A172 (cell line): ENCODE measurements at regions not wholly inside any gene's neighbourhood (a gene's known extent, or its start where the extent isn't known, plus 50 kb on each side); places are given as distances from the start of the nearest gene placed in this dataset.

Experiments
- DNase-seq: peaks from one replicate; pipeline ENCODE4 v3.0.0-alpha.2; 2015; ENCODE audit warnings: low spot score

GRCh38 chr1:227450489-227450888 lies 112.9 kb upstream of the ZNF678 start:
- DNase-seq = no peak

GRCh38 chr1:227449741-227450441 lies 113.5 kb upstream of the ZNF678 start:
- no peak for DNase-seq

DNA sequence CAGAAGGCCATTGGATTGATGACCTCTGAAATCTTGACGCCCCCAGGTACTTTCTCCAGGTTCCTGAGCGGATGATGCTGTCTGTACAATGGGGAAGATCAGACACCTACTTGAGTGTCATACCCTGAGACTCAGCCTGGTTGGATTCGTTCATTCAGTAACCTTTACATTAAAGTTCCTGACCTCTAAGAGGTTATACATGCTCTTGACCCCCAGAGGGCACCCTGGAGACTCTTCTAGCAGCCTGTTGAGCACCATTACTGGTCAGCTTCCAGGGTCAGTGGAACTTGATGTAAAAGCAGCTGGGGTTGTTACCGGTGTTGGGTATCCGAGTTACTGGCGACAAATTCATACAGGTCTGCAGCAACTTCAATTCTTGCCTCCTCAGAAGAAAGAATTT lies 114.3 kb upstream of the ZNF678 start:
- peak; percentile 36 for DNase-seq

DNA sequence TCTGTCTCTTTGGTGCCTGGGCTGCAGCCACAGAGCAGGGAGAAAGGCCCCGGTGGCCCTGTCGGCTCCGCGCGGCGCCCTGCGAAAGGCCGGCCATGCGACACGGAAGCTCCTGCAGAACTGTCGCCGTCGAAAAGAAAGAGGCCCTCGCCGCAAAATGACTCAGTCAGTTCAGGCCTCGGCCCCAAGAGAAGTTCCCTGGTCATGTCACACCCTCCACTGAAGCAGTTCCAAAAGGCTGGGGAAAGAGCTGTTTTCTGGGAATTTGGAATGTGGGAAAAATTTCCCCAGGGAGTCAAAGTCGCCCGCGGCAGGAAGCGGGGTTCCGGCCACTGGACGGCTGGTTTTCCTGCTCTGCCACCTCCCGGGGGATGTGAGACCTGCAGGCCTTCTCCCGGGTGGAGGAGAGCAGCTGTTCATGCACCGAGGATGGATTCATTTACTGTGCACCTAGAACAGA lies 115.8 kb upstream of the ZNF678 start:
- DNase-seq = no peak

GRCh38 chr1:227445746-227446145 lies 117.6 kb upstream of the ZNF678 start:
- no peak for DNase-seq

GRCh38 chr1:227445092-227445674 lies 118.2 kb upstream of the ZNF678 start:
- no peak for DNase-seq

GRCh38 chr1:227440182-227440581 lies 121.9 kb upstream of the CDC42BPA start:
- no peak for DNase-seq

DNA sequence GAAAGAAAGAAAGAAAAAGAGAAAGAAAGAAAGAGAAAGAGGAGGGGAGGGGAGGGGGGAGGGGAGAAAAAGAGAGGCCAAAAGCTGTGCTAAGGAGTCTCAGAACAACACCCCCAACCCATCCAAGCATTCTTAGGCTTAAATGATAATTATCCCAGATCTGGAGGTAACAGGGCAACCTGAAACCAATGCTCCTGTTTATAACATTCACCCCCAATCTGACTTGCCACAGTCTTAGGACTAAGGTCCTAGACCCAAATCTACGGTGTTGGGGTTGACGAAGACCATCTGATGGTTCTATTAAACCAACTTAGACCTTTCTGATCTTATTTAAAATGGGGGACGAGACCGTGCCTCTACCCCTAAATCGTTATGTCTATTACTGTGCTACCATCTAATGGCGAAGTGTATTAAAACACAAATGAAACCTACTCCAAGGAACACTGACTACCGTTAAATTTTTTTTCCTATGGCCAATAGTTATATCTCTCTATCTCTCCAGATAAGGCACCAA lies 119.3 kb upstream of the CDC42BPA start:
- peak; percentile 71 for DNase-seq

DNA sequence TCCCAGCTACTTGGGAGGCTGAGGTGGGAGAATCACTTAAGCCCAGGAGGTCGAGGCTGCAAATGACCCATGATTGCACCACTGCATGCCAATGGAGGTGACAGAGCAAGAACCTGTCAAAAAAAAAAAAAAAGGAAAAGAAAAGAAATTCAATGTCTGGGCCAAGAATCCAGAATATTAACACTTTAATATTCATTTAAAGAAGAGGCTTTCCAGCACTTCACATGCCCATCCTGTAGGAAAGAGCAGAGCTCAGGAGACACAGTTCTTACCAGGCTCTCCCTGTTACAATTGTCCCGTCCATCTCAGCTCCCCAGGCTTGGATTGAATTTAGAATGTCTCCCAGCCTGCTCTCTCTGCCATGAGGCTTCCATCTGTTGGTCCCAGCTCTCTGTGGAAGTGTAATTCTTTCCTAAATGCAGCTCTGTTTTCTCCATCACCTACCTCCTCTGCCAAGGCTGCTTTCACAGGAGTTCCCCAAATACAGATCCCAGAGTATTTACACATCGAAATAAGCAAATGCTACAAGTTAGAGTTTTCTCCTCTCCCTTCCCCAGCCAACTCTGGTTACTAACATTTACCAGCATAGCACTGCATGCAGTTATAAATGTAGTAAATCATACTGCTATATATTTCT lies 116.6 kb upstream of the CDC42BPA start:
- DNase-seq = no peak

DNA sequence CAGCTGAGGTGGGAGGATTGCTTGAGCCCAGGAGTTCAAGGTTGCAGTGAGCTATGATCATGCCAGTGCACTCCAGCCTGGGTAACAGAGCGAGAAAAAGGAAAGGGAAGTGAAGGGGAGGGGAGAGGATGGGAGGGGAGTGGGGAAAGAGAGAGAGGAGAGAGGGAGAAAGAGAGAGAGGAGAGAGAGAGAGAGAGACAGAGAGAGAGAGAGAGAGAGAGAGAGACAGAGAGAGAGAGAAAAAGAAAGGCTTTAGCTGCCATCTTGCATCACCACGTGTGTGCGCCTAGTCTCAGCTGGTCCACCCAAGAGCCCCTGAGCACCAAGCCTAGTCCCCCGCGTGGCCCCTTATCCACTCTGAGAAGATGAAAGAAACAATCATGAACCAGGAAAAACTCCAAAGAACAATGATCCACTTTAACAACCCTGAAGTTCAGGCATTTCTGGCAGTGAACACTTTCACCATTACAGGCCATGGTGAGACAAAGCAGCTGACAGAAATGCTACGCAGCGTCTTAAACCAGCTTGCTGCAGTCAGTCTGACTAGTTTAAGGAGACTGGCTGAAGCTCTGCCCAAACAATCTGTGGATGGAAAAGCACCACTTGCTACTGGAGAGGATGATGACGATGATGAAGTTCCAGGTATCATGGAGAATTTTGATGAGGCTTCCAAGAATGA lies 115.5 kb upstream of the CDC42BPA start:
- DNase-seq = no peak

GRCh38 chr1:227432981-227433380 lies 114.7 kb upstream of the CDC42BPA start:
- DNase-seq = no peak

- no peak for DNase-seq
Observed at GRCh38 chr1:227432181-227432535, 113.9 kb upstream of the CDC42BPA start.

DNA sequence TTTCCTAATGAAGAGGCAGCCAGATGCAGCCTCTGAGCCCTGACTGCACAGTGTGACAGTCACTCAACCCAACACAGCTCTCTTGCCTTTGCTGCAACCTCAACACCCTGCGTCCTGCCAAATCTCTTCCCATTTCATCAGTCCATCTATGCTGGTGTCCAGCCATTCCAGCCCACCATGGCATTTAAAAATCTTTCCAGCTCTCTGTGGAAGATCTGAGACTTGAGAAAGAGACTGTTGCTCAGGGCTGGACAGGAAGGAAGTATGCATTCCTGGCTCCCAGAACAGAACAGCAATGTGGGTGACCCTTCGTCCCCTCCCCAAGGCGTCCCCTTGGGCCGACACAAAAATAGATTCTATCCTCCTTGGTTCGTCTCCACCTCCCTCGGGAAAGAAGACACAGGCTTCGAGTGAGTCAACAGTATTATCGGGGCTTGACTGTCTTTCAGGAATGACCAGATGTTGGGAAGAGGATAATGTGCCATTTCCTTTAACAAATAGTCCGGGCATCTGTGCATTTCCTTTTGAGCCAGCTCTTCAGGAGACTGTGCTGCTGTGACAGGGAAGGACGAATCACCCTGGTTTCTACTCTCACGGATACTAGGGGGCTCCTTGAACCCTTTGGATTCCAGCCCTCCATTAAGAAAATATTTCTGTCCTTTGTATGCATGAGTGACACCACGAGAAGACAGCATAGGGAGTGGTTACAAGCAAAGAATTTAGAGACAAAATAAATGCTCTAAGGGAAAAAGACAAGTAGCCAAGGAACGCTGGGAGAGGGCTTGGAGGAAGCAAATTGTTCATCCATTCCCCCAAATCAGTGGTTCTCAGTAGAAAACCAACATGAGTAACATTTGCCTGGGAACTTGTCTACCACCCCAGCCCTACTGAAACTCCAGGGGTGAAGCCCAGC lies 111.4 kb upstream of the CDC42BPA start:
- DNase-seq = peak; percentile 65

GRCh38 chr1:227428803-227429202 lies 110.5 kb upstream of the CDC42BPA start:
- DNase-seq = peak; percentile 78

- no peak for DNase-seq
Observed at GRCh38 chr1:227427411-227427810, 109.1 kb upstream of the CDC42BPA start.

DNA sequence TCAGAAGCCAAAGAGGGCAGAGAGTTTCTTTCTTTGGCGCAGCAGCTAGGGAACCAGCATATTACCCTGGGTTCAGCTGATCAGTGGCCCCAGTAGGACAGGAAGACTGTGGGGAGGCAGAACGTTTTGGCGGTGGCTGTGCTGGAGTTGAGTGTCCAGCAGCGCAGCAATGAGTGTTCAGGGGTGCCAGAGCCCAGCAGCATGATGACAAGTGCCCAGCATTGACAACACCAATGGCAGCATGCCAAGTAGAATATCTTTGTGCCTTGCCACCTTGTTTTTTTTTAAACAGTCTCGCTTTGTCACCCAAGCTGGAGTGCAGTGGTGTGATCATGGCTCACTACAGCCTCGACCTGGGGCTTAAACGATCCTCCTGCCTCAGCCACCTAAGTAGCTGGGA lies 106.7 kb upstream of the CDC42BPA start:
- no peak for DNase-seq

DNA sequence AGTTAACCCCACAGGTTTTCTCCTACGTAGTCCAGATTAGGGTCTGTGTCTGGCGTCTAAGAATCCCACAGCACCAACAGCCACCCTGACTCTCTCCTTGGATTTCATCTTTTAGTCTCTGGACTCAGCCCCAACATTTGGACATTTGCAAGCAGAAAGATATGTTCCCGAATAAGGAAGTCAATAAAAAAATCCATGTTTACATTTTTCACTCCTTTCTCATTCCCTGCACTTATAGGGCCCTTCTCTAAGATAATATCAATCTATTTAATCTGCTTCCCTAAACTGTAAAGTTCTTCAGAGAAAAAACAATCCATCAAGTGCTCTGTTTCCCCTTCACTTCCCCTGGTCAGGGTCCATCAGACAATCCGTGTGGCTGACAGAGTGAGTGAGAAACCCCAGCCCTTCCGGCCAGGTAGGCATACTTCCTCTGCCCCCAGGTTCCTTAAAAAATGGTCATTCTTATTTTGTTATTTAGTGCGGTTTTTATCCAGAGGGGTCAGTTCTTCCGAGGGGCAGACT lies 105.9 kb upstream of the CDC42BPA start:
- no peak for DNase-seq

DNA sequence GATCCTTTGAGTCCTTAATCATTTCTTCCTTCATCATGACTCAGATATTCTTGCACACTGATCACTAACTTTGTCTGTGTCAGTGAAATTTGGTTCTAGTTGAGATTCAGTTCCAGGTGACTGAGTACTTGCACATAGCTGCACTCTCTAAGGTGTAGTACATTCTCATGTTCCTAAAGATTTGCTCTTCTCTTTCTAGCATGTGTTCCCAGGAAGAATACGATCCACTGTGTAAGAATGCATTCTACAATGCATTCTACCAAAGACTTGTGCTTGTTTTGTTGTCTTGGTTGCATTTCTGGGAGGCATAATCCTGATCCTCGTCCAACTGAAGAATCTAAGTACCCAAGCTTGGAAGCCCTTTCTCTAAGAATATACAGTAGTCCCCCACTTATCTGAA lies 104.3 kb upstream of the CDC42BPA start:
- no peak for DNase-seq

GRCh38 chr1:227420147-227420546 lies 101.9 kb upstream of the CDC42BPA start:
- no peak for DNase-seq

DNA sequence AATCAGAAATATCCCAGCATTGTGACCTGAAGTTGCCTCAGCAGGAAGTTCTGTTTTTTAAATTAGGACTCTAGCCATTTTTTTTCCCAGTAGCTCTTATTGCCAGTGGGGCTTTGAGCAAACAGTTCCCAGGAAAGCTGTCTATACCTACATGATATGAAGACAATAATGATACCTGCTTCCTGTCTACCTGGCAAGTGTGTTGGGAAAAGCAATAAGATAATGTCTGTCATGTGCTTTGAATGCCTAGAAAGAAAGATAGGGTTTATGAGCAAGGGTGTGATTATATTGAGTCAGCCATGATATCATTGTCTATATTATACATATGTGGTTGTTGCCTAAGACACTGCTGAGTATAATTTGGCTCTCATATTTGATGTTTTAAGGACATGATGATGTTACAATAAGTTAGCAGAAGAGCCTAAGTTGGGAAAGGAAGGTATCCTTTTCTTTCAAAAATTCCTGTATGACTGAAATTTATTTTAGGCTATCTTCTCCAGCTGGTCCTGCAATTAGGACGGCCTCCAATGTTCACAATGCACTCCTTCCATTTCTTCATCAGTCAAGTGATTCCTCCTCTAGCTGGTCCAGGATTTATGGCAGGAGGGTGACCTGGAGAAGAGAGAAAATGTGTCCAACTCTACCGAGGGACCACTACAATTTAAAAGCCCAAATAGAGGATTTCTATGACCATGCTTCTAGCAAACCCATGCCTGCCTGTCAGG lies 99.6 kb upstream of the CDC42BPA start:
- DNase-seq = no peak
